Heart left ventricle (tissue), 13 donors: ENCODE measurements at regions not wholly inside any gene's neighbourhood (a gene's known extent, or its start where the extent isn't known, plus 50 kb on each side); places are given as distances from the start of the nearest gene placed in this dataset.

Experiments
- POLR2A ChIP-seq, 2 donors: fragments of 450-650 bp; IDR thresholded peaks; one replicate each; pipeline ENCODE4 v1.6.1; 2017; ENCODE audit warnings: antibody characterized with exemption in 2 of 2, mild to moderate bottlenecking in 2 of 2, moderate library complexity in 2 of 2
- TF ChIP-seq, protein P1 (sequence below), 12 donors: fragments of 200-600 bp; sonication (generic) in 4 of 12; IDR thresholded peaks; one replicate each; pipeline versions ENCODE4 v1.5.0 to v1.8.0; 2018 to 2022; ENCODE audit warnings: antibody characterized with exemption in 12 of 12, mild to moderate bottlenecking in 5 of 12
- donor health status: ischemic (EF 13 %, LVEDD 7.1; RV severe dilation, severe dysfunction).
- donor health status: DM: no; HTN: yes; CAD: no.
- donor health status: DM: no; HTN: no; CAD: no.
- donor health status: ischemic (EF 25% LVEDD 6.9; RV normal size, moderate dysfunction).
- donor health status: ischemic (EF 25% LVEDD 5.7; RV mildly dilated, moderate dysfunction).
- donor health status: ischemic (EF 35%, LVEDD 5.7; RV mildly dilated, moderate dysfunction).
- donor health status: nonischemic (EF 11% LVEDD 7.7; RV severe dilation, severe dysfunction).
- donor health status: DM: yes; HTN: yes; CAD: no.
- donor health status: PGD.
- donor health status: ischemic (EF 29% LVEDD 5.4; RV normal size, mild dysfunction).
- donor health status: nonischemic (EF 23%, LVEDD 6.1; RV moderate dilation, normal function).

DNA sequence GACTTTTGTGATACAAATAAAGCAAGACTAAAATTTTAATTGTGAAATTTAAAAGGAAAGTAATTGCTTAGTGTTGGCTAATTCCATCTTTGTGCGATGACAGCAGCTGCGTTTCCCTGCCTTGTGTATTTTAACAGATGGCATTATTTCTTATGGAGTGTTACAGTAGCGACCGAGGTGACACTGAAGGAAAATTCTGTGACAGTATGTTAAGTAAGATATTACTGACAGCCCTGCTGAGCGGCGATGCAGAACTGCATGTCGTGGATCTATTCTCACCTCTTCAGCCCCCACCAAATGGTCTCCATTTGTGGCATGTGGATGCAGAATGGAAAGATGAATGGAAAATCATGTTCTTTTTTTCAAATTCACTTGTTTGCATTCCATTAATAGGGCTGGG lies 289.4 kb downstream of the RNF144B start:
- TF ChIP-seq, protein P1, sequence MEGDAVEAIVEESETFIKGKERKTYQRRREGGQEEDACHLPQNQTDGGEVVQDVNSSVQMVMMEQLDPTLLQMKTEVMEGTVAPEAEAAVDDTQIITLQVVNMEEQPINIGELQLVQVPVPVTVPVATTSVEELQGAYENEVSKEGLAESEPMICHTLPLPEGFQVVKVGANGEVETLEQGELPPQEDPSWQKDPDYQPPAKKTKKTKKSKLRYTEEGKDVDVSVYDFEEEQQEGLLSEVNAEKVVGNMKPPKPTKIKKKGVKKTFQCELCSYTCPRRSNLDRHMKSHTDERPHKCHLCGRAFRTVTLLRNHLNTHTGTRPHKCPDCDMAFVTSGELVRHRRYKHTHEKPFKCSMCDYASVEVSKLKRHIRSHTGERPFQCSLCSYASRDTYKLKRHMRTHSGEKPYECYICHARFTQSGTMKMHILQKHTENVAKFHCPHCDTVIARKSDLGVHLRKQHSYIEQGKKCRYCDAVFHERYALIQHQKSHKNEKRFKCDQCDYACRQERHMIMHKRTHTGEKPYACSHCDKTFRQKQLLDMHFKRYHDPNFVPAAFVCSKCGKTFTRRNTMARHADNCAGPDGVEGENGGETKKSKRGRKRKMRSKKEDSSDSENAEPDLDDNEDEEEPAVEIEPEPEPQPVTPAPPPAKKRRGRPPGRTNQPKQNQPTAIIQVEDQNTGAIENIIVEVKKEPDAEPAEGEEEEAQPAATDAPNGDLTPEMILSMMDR (IDR thresholded peaks at IDR 0.05) = no peak
- TF ChIP-seq POLR2A (IDR thresholded peaks at IDR 0.05) = no peak
